ENCODE measurements at regions not wholly inside any gene's neighbourhood (a gene's known extent, or its start where the extent isn't known, plus 50 kb on each side); places are given as distances from the start of the nearest gene placed in this dataset.

GRCh38 chr5:72760259-72760658 lies 56.2 kb upstream of the TNPO1 start:
- DNase-seq (ENCODE audit: low read depth) = peak; percentile 18
- TF ChIP-seq CTCF (IDR thresholded peaks at IDR 0.05; ENCODE audit: insufficient read depth, low read length) = no peak

GRCh38 chr5:72752909-72753308 lies 63.6 kb upstream of the TNPO1 start:
- DNase-seq (ENCODE audit: low read depth) = no peak
- TF ChIP-seq CTCF (IDR thresholded peaks at IDR 0.05; ENCODE audit: insufficient read depth, low read length) = no peak
- H3K4me3 ChIP-seq (ENCODE audit: low read depth, low read length) = no peak overlapping the region

More at GRCh38 chr5:72760259-72760658, 56.2 kb upstream of the TNPO1 start:
- no peak overlapping the region for H3K4me3 ChIP-seq (ENCODE audit: low read depth, low read length)

- H3K4me3 ChIP-seq (ENCODE audit: low read depth, low read length) = no peak overlapping the region
- TF ChIP-seq CTCF (IDR thresholded peaks at IDR 0.05; ENCODE audit: insufficient read depth, low read length) = no peak
- no peak for DNase-seq (ENCODE audit: low read depth)
Measured at GRCh38 chr5:72749362-72749997, 67.0 kb upstream of the TNPO1 start.

- no peak for DNase-seq (ENCODE audit: low read depth)
- H3K4me3 ChIP-seq (ENCODE audit: low read depth, low read length) = no peak overlapping the region
- TF ChIP-seq CTCF (IDR thresholded peaks at IDR 0.05; ENCODE audit: insufficient read depth, low read length) = no peak
Measured at GRCh38 chr5:72747826-72748225, 68.6 kb upstream of the TNPO1 start.

GRCh38 chr5:72746736-72747135 lies 69.7 kb upstream of the TNPO1 start:
- TF ChIP-seq CTCF (IDR thresholded peaks at IDR 0.05; ENCODE audit: insufficient read depth, low read length) = no peak
- no peak for DNase-seq (ENCODE audit: low read depth)
- no peak overlapping the region for H3K4me3 ChIP-seq (ENCODE audit: low read depth, low read length)

GRCh38 chr5:72744136-72744535 lies 72.3 kb upstream of the TNPO1 start:
- H3K4me3 ChIP-seq (ENCODE audit: low read depth, low read length) = no peak overlapping the region
- no peak for DNase-seq (ENCODE audit: low read depth)
- TF ChIP-seq CTCF (IDR thresholded peaks at IDR 0.05; ENCODE audit: insufficient read depth, low read length) = no peak

GRCh38 chr5:72741805-72742204 lies 74.7 kb upstream of the TNPO1 start:
- no peak for DNase-seq (ENCODE audit: low read depth)
- no peak for TF ChIP-seq CTCF (IDR thresholded peaks at IDR 0.05; ENCODE audit: insufficient read depth, low read length)
- H3K4me3 ChIP-seq (ENCODE audit: low read depth, low read length) = no peak overlapping the region
